ENCODE measurements at regions not wholly inside any gene's neighbourhood (a gene's known extent, or its start where the extent isn't known, plus 50 kb on each side); places are given as distances from the start of the nearest gene placed in this dataset.

DNA sequence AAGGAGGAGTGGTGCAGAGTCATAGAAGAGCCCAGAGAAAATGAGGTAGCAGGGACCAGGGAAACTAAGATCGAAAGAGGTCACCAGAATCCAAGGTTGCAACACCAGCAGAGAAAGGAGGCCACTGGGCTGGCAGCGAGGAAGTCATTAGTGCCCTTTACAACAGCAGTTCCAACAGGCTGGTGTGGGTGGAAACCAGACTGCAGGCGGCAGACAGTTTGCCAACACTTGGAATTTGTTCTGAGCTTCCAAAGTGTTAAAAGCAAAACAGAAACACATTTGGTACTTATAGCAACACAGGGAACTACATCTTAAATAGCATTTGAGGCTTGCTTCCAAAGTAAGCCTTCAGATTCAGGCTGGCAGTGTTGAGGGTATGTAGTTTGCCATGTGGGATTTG lies 95.2 kb upstream of the PWP1 start:
- TF ChIP-seq ZNF879 (CRISPR knock-in tag; IDR thresholded peaks at IDR 0.05), result no peak
- TF ChIP-seq CTCF (CRISPR knock-in tag; IDR thresholded peaks at IDR 0.05), result no peak
- TF ChIP-seq KDM2A (CRISPR knock-in tag; IDR thresholded peaks at IDR 0.05; ENCODE audit: borderline replicate concordance, low read depth), result no peak
- TF ChIP-seq KDM1A (CRISPR knock-in tag; IDR thresholded peaks at IDR 0.05), result no peak
- TF ChIP-seq ZNF235 (CRISPR knock-in tag; IDR thresholded peaks at IDR 0.05; ENCODE audit: borderline replicate concordance), result no peak
- no peak for TF ChIP-seq POLR2AphosphoS5 (IDR thresholded peaks at IDR 0.05; ENCODE audit: low read depth, low read length)
